AG04450 (cell line): ENCODE measurements at regions not wholly inside any gene's neighbourhood (a gene's known extent, or its start where the extent isn't known, plus 50 kb on each side); places are given as distances from the start of the nearest gene placed in this dataset.

Experiments used
- CTCF ChIA-PET: fragments of 300-600, 350-600 bp; formaldehyde crosslinking; extraction: SDS; loops from one replicate; lab custom pipeline; 2022; ENCODE audit warnings: antibody characterized with exemption, inconsistent platforms; lab: Charles Lee
- POLR2A ChIA-PET: fragments of 350-600 bp; formaldehyde crosslinking; extraction: SDS; loops from one replicate; lab custom pipeline; 2021; ENCODE audit warnings: antibody characterized with exemption, inconsistent platforms; lab: Yijun Ruan, JAX
- DNase-seq: peaks from one replicate; pipeline ENCODE4 v3.0.0-alpha.2; 2011; ENCODE audit warnings: low read depth, low spot score
- H3K27ac ChIP-seq: one replicate; pipeline ENCODE4 v1.5.1; 2012; ENCODE audit warnings: low read depth, low read length, control low read depth
- H3K27me3 ChIP-seq: one replicate; pipeline ENCODE4 v1.6.0; 2012; ENCODE audit warnings: low read length; ENCODE audit not compliant: control insufficient read depth, insufficient read depth
- H3K4me3 ChIP-seq: 2 replicates; pipeline ENCODE4 v1.5.1; 2011; ENCODE audit warnings: mild to moderate bottlenecking, low read depth, low read length, control low read depth
- H3K9me3 ChIP-seq: 2 replicates; pipeline ENCODE4 v1.5.1; 2012; ENCODE audit warnings: low read length; ENCODE audit not compliant: control insufficient read depth, insufficient read depth
- TF ChIP-seq, protein P1 (sequence below): IDR thresholded peaks from 2 replicates; pipeline ENCODE4 v1.5.1; 2011; ENCODE audit warnings: low read depth, low read length, control low read depth, inconsistent platforms

DNA sequence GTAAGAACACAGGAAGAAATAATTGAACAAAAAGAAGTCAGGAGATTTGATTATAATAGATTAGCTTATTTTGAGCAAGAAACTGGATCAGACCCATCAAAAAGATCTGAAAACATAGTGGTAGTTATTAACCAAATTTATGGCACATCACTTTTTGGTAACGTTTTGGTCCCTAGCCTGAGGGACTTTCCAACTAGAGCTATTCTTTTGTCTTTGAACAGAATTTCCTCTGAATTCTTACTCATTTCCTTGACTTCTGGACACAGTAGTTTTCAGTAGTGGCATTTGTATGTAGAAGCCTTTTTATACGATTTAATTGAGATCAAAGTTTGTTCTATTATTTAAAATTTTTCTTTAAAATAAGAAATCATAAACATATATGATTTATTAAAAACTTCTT, 96.5 kb upstream of the PDGFD start:
- ChIA-PET CTCF (no interaction called here), POLR2A (no interaction called here)
- H3K9me3 ChIP-seq, result no peaks in the 10 kb centered on the region
- H3K4me3 ChIP-seq, result no peak overlapping the region
- no peaks in the 10 kb centered on the region for H3K27me3 ChIP-seq
- H3K27ac ChIP-seq, result no peak overlapping the region
- TF ChIP-seq, protein P1, sequence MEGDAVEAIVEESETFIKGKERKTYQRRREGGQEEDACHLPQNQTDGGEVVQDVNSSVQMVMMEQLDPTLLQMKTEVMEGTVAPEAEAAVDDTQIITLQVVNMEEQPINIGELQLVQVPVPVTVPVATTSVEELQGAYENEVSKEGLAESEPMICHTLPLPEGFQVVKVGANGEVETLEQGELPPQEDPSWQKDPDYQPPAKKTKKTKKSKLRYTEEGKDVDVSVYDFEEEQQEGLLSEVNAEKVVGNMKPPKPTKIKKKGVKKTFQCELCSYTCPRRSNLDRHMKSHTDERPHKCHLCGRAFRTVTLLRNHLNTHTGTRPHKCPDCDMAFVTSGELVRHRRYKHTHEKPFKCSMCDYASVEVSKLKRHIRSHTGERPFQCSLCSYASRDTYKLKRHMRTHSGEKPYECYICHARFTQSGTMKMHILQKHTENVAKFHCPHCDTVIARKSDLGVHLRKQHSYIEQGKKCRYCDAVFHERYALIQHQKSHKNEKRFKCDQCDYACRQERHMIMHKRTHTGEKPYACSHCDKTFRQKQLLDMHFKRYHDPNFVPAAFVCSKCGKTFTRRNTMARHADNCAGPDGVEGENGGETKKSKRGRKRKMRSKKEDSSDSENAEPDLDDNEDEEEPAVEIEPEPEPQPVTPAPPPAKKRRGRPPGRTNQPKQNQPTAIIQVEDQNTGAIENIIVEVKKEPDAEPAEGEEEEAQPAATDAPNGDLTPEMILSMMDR, result no peak
- no peak for DNase-seq

DNA sequence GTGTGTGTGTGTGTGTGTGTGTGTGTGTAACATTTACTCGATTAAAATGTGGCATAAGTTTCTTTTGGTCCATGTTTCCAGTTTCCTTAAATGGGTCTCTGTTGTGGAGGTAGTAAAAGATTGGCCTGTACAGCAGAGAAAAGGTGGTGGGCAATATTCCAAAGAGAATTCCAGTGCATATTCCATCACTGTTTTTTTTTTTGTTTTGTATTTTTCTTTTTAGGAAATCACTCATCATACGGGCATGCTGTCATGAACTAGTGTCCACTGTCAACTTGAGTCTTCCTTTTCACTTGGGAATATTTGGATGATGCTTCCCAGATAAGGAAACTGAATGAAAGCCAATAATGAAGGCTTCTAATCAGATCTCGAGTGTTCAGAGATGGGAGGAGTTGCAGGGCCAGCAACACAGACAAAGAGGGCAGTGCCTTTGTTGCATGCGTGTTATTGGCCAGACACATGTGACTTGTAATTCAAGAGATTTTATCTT, 95.2 kb upstream of the PDGFD start:
- no peaks in the 10 kb centered on the region for H3K27me3 ChIP-seq
- ChIA-PET POLR2A (no interaction called here), CTCF (no interaction called here)
- no peak overlapping the region for H3K27ac ChIP-seq
- no peak for DNase-seq
- H3K9me3 ChIP-seq, result no peaks in the 10 kb centered on the region
- no peak overlapping the region for H3K4me3 ChIP-seq
- TF ChIP-seq, protein P1, result no peak

DNA sequence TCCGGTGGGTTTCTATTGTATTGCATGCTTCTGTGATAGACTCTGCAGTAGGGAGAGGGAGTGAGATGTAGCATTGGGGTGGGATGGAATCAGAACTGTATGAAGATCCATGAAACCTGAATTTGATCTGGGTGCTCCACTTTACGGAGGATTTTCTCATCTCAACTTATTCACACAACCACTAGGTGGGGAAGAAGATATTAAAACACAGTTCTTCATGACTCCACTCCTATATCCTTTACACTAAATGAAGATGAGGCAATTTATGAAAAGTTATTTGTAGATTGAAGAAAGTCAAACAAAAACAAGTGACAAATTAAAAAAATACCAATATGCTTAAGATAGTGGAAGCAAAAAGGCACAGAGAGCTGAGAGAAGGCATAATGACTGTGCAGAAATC, 92.6 kb upstream of the PDGFD start:
- ChIA-PET POLR2A (no interaction called here), CTCF (interaction anchor here (1.1 to 2.0 kb wide), 5 partner anchors 17 to 1606 kb away, joined by 3 to 5 read pairs (median 5); no protein-coding TSS in a partner anchor)
- Histone ChIP-seq H3K27me3 (no peaks in the 10 kb centered on the region), H3K27ac (no peak overlapping the region), H3K9me3 (no peaks in the 10 kb centered on the region), H3K4me3 (no peak overlapping the region)
- TF ChIP-seq, protein P1, result peak; percentile 44
- no peak for DNase-seq

DNA sequence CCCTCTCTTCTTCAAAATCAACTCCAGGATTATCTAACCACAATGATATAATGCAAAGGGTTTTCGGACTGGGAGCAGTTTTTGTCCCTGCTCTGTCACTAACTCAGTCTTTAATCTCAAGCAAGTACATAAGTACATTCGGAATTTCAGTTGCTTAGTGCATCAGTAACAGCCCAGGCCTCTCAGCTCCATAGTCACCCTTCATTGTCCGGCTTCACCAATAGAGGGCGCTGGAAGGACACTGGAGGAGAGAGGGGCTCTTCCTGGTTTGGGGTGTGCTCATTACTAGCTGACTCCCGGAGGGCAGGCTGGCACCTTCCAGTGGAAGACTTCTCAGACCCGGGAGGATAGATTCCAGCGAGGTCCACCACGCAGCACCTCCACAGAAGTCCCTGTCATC, 90.4 kb upstream of the PDGFD start:
- DNase-seq, result no peak

GRCh38 chr11:104246590-104246989, 82.6 kb upstream of the PDGFD start:
- ChIA-PET CTCF (no interaction called here), POLR2A (no interaction called here)
- Histone ChIP-seq H3K9me3 (no peaks in the 10 kb centered on the region), H3K4me3 (no peak overlapping the region), H3K27me3 (no peaks in the 10 kb centered on the region), H3K27ac (no peak overlapping the region)
- DNase-seq, result no peak
- TF ChIP-seq, protein P1, result no peak

More for the DNA sequence above, 90.4 kb upstream of the PDGFD start:
- TF ChIP-seq, protein P1, result peak; percentile 58
- Histone ChIP-seq H3K4me3 (no peak overlapping the region), H3K9me3 (no peaks in the 10 kb centered on the region), H3K27me3 (no peaks in the 10 kb centered on the region), H3K27ac (peak overlapping the region; percentile 0)
- POLR2A ChIA-PET, result interaction anchor here (1.4 kb wide), 1 partner anchor 90 kb away, joined by 3 read pairs; the partner anchor contains the start of gene PDGFD
- CTCF ChIA-PET, result interaction anchor here (1.0 to 1.1 kb wide), 2 partner anchors 11 to 13 kb away, joined by 3 to 4 read pairs; no protein-coding TSS in a partner anchor
